HL-60 (cell line): ENCODE measurements at regions not wholly inside any gene's neighbourhood (a gene's known extent, or its start where the extent isn't known, plus 50 kb on each side); places are given as distances from the start of the nearest gene placed in this dataset.

Source experiments
- DNase-seq, 2 experiments: peaks; one replicate each; pipeline ENCODE4 v3.0.0-alpha.2; 2010 to 2020; ENCODE audit warnings: low read depth in 1 of 2, low spot score in 1 of 2
- H3K27ac ChIP-seq: fragments of 250-450 bp; sonication (Bioruptor Pico); replicated peaks from 2 replicates; pipeline ENCODE4 v1.5.1; 2020; ENCODE audit warnings: mild to moderate bottlenecking, moderate library complexity
- H3K27me3 ChIP-seq: fragments of 250-450 bp; sonication (Bioruptor Pico); 2 replicates; pipeline ENCODE4 v1.5.1; 2021; ENCODE audit warnings: mild to moderate bottlenecking, moderate library complexity; ENCODE audit not compliant: insufficient read depth, poor library complexity, severe bottlenecking
- H3K4me3 ChIP-seq: replicated peaks from 2 replicates; pipeline ENCODE4 v1.5.1; 2011; ENCODE audit warnings: mild to moderate bottlenecking, control low read depth, low read length; ENCODE audit not compliant: insufficient read depth
- CTCF ChIP-seq: IDR thresholded peaks from one replicate; pipeline ENCODE4 v1.5.1; 2011; ENCODE audit warnings: low read length, control low read depth, inconsistent platforms; ENCODE audit not compliant: insufficient read depth
- GABPA ChIP-seq: IDR thresholded peaks from 2 replicates; pipeline ENCODE4 v1.6.1; 2012; ENCODE audit warnings: low read depth
- POLR2AphosphoS5 ChIP-seq: IDR thresholded peaks from 2 replicates; pipeline ENCODE4 v1.6.1; 2012; ENCODE audit warnings: low read depth
- REST ChIP-seq: IDR thresholded peaks from 2 replicates; pipeline ENCODE4 v1.6.1; 2012; ENCODE audit warnings: low read depth; ENCODE audit not compliant: insufficient replicate concordance
- SPI1 ChIP-seq: IDR thresholded peaks from 2 replicates; pipeline ENCODE4 v1.6.1; 2012; ENCODE audit warnings: low read depth, mild to moderate bottlenecking, borderline replicate concordance

DNA sequence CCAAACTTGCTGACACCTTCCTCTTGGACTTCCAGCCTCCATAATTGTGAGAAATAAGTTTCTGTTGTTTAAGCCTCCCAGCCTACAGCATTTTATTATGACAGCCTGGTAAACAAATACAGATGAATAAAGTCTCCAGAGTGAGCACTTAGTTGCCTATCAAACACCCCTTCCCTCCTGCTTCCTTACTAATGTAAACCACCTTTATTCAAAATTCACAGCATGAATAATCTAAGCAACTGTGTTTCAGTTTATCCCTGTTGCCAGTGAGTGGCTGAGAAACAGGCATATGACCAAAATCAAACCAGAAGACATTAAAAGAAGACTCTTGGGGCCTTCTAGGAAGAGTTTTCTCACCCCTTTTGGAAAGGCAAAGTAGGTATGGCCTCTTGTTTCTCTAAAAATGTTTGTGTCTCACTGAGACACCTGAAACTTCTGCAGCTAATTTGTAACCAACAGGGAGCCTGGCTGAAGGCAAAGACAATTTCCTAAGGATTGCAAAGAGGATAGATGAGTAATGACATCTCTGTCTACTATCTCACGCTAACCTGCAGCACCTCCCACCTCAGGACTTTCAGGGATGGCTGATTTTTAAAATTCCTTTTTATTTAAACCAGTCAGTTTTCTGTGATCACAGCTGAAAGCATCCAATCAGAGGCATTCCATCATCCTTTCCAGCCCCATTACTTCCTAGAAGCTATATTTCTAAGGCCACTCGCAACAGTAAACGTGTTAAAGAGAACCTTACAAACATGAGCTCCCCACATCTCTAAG is 61.4 kb upstream of the LRRC55 start:
- no peak for DNase-seq
- no peak overlapping the region for H3K4me3 ChIP-seq
- no peak overlapping the region for H3K27ac ChIP-seq
- TF ChIP-seq POLR2AphosphoS5: no peak
- no peak for TF ChIP-seq CTCF
- TF ChIP-seq REST: no peak
- no peak for TF ChIP-seq GABPA
- no peak for TF ChIP-seq SPI1
- H3K27me3 ChIP-seq: peaks cover 14% of the 10 kb centered on the region

GRCh38 chr11:57121996-57122395 is 59.8 kb upstream of the LRRC55 start:
- no peak for TF ChIP-seq CTCF
- no peak for TF ChIP-seq GABPA
- no peak for TF ChIP-seq POLR2AphosphoS5
- TF ChIP-seq SPI1: no peak
- H3K27ac ChIP-seq: no peak overlapping the region
- peaks cover 16% of the 10 kb centered on the region for H3K27me3 ChIP-seq
- no peak for DNase-seq
- H3K4me3 ChIP-seq: no peak overlapping the region

- DNase-seq: no peak
- TF ChIP-seq CTCF (no peak), GABPA (no peak), SPI1 (no peak), REST (no peak), POLR2AphosphoS5 (no peak)
Measured at GRCh38 chr11:57123590-57123989, 58.2 kb upstream of the LRRC55 start.

DNA sequence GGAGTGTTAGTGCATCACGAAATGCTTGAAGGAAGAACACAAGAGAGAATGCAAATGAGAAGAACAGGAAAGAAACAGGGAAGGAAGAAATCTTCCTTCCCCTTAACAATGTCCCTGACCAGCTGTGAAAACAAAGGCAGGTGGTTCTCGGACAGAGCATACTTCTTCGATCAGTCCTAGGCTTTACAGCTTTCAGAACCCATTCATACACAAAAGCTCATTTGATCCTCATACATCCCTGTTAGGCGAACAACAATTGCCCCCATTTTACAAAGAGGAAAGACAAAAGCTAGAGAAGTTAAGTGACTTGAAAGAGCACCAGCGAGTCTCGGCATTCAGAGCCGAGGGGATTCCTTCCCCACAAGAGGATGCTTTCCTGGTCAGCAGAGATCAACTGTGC is 57.2 kb upstream of the LRRC55 start:
- TF ChIP-seq SPI1: no peak
- TF ChIP-seq GABPA: no peak
- no peak for TF ChIP-seq CTCF
- DNase-seq: no peak

More at GRCh38 chr11:57123590-57123989, 58.2 kb upstream of the LRRC55 start:
- H3K4me3 ChIP-seq: no peak overlapping the region
- peaks cover 21% of the 10 kb centered on the region for H3K27me3 ChIP-seq
- no peak overlapping the region for H3K27ac ChIP-seq

More for the DNA sequence above, 57.2 kb upstream of the LRRC55 start:
- H3K27me3 ChIP-seq: peaks cover 21% of the 10 kb centered on the region
- no peak overlapping the region for H3K27ac ChIP-seq
- no peak overlapping the region for H3K4me3 ChIP-seq
